GM12864 (cell line): ENCODE measurements at regions not wholly inside any gene's neighbourhood (a gene's known extent, or its start where the extent isn't known, plus 50 kb on each side); places are given as distances from the start of the nearest gene placed in this dataset.

Source experiments
- DNase-seq: peaks from one replicate; pipeline ENCODE4 v3.0.0-alpha.2; 2011; ENCODE audit warnings: low read depth
- H3K4me3 ChIP-seq: 2 replicates; pipeline ENCODE4 v1.5.1; 2011; ENCODE audit warnings: mild to moderate bottlenecking, low read depth, low read length, control low read depth
- CTCF ChIP-seq: IDR thresholded peaks from 2 replicates; pipeline ENCODE4 v1.5.1; 2011; ENCODE audit warnings: low read depth, mild to moderate bottlenecking, moderate library complexity, low read length, control low read depth, inconsistent platforms; ENCODE audit errors: missing control alignments

GRCh38 chr14:98181241-98181640, 1090.8 kb downstream of the BCL11B start:
- H3K4me3 ChIP-seq, result no peak overlapping the region
- no peak for TF ChIP-seq CTCF
- no peak for DNase-seq

GRCh38 chr14:98181768-98182167, 1090.2 kb downstream of the BCL11B start:
- no peak for TF ChIP-seq CTCF
- no peak overlapping the region for H3K4me3 ChIP-seq
- DNase-seq, result no peak

- no peak for TF ChIP-seq CTCF
- no peak overlapping the region for H3K4me3 ChIP-seq
- no peak for DNase-seq
Observed at GRCh38 chr14:98182393-98183055, 1089.5 kb downstream of the BCL11B start.

GRCh38 chr14:98183556-98183955, 1088.4 kb downstream of the BCL11B start:
- no peak overlapping the region for H3K4me3 ChIP-seq
- DNase-seq, result no peak
- TF ChIP-seq CTCF, result no peak

GRCh38 chr14:98184457-98184856, 1087.5 kb downstream of the BCL11B start:
- TF ChIP-seq CTCF, result no peak
- no peak overlapping the region for H3K4me3 ChIP-seq
- no peak for DNase-seq

- no peak for DNase-seq
- TF ChIP-seq CTCF, result no peak
- H3K4me3 ChIP-seq, result no peak overlapping the region
Observed at GRCh38 chr14:98185036-98185435, 1087.0 kb downstream of the BCL11B start.

- TF ChIP-seq CTCF, result no peak
- no peak for DNase-seq
- no peak overlapping the region for H3K4me3 ChIP-seq
Observed at GRCh38 chr14:98186140-98186539, 1085.9 kb downstream of the BCL11B start.
